Hepatocyte (in vitro differentiated cells): ENCODE measurements at regions not wholly inside any gene's neighbourhood (a gene's known extent, or its start where the extent isn't known, plus 50 kb on each side); places are given as distances from the start of the nearest gene placed in this dataset.

Source experiments
- CTCF ChIP-seq: fragments of 200-600 bp; sonication (generic); IDR thresholded peaks from 2 replicates; pipeline ENCODE4 v1.5.1; 2016; ENCODE audit warnings: antibody characterized with exemption, mild to moderate bottlenecking; ENCODE audit not compliant: poor library complexity
- EZH2 ChIP-seq: fragments of 200-600 bp; sonication (generic); IDR thresholded peaks from 2 replicates; pipeline ENCODE4 v1.6.1; 2016; ENCODE audit warnings: antibody characterized with exemption, mild to moderate bottlenecking, borderline replicate concordance
- EZH2phosphoT487 ChIP-seq: fragments of 200-600 bp; sonication (generic); IDR thresholded peaks from one replicate; pipeline ENCODE4 v1.6.1; 2018; ENCODE audit warnings: antibody characterized with exemption, mild to moderate bottlenecking, low read depth, moderate library complexity; ENCODE audit not compliant: unreplicated experiment, severe bottlenecking

DNA sequence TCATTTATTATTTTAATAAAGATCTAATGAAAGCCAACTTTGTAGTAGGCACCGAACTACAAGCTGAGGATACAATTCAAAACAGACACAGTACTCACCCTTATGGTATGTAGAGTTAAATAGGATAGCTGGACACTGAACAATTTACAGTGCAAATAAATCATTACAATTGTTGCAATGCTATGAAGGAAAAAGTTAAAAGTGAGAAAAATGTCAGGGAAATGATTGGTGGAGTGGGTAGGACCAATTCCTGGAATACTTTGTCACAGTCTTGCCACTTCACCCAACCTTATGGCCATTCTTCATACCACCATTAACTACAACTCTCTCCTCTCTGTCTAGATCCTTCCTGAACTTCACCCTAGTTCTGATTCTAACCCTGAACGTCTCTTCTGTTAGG is 70.1 kb upstream of the CCSER1 start:
- TF ChIP-seq EZH2 = no peak
- TF ChIP-seq CTCF = no peak
- no peak for TF ChIP-seq EZH2phosphoT487
